Fibroblast of mammary gland (primary cell): ENCODE measurements at regions not wholly inside any gene's neighbourhood (a gene's known extent, or its start where the extent isn't known, plus 50 kb on each side); places are given as distances from the start of the nearest gene placed in this dataset.

Experiments
- DNase-seq: peaks from one replicate; pipeline ENCODE4 v3.0.0-alpha.2; 2010; ENCODE audit warnings: low read depth
- H3K4me3 ChIP-seq: 2 replicates; pipeline ENCODE4 v1.5.1; 2011; ENCODE audit warnings: low read depth, mild to moderate bottlenecking, low read length, moderate library complexity; ENCODE audit not compliant: control insufficient read depth
- TF ChIP-seq, protein P1 (sequence below): conservative IDR thresholded peaks from 2 replicates; pipeline ENCODE4 v1.5.1; 2011; ENCODE audit warnings: low read depth, low read length, inconsistent platforms; ENCODE audit not compliant: control insufficient read depth, insufficient read depth

DNA sequence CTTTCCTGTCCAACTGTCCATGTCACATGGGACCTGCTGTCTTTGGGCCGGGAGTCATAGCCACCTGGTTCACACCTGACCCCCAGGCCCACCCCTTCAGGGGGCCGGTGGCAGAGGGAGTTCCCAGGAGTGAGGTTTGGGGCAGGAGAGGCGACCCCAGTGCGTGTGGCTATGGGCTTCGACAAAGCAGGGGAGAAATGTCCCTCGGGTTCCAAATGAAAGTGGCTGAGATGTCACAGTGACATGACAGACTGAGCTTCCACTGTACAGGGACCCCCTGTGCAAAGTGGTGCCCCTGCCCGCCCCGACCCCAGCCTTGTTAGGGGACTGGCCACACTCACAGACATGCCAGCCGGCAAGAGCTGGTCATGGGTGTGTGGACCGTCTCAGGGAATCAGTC, 1297.0 kb downstream of the BRD1 start:
- H3K4me3 ChIP-seq, result no peak overlapping the region
- TF ChIP-seq, protein P1, sequence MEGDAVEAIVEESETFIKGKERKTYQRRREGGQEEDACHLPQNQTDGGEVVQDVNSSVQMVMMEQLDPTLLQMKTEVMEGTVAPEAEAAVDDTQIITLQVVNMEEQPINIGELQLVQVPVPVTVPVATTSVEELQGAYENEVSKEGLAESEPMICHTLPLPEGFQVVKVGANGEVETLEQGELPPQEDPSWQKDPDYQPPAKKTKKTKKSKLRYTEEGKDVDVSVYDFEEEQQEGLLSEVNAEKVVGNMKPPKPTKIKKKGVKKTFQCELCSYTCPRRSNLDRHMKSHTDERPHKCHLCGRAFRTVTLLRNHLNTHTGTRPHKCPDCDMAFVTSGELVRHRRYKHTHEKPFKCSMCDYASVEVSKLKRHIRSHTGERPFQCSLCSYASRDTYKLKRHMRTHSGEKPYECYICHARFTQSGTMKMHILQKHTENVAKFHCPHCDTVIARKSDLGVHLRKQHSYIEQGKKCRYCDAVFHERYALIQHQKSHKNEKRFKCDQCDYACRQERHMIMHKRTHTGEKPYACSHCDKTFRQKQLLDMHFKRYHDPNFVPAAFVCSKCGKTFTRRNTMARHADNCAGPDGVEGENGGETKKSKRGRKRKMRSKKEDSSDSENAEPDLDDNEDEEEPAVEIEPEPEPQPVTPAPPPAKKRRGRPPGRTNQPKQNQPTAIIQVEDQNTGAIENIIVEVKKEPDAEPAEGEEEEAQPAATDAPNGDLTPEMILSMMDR, result no peak

DNA sequence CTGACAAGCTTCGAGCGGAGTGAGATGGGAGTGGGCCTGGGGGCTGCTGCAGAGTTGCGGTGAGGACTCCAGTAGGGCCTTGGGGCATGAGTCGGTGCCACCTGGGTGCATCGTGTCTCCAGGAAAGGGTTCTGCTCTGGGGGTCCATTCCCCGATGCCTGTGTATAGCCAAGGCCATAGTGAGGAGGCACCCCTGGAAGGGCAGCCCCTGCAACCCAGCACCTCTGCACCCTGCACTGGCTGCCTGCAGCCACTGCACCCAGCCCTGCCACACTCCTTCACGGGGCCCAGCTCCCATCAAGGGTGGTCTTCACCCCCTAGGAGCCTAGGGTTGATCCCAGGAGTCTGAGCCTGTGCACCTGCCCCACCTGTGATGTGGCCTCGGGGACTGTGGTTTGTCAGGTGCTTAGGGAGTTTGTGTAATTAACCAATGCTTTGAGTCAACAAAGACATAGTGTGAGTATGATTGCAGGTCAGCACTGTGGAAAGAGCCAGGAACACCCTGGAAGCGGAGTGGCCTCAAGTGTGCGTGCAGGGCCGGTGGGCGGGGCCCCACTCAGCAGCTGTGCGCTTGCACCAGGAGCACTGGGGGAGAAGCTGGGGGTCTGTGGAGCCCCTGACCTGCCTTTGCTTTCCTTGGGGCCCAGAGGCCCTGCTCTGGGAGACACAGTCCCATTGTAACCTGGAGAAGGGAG, 1299.3 kb downstream of the BRD1 start:
- DNase-seq, result no peak
- H3K4me3 ChIP-seq, result no peak overlapping the region
- TF ChIP-seq, protein P1, result no peak

More for the DNA sequence above, 1297.0 kb downstream of the BRD1 start:
- DNase-seq, result no peak

DNA sequence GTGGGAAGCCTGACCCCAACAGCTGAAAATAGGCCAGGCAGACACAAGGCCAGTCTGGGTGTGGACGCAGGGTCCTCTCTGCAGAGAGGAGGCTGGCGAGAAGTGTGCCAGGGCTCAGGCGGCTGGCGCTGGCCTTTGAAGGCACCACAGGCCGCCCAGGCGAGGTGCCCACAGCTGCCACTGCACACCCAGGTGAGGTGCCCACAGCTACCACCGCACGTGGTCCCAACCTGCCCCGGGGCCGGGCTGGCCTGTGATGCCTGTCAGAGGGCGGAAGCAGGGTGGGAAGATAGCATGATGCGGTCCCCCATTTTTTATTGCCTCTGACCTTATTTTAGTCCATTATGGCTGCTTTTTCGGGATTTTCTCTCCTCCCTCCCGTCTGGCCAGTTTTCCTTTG, 1303.9 kb downstream of the BRD1 start:
- TF ChIP-seq, protein P1, result no peak
- H3K4me3 ChIP-seq, result no peak overlapping the region
- no peak for DNase-seq

DNA sequence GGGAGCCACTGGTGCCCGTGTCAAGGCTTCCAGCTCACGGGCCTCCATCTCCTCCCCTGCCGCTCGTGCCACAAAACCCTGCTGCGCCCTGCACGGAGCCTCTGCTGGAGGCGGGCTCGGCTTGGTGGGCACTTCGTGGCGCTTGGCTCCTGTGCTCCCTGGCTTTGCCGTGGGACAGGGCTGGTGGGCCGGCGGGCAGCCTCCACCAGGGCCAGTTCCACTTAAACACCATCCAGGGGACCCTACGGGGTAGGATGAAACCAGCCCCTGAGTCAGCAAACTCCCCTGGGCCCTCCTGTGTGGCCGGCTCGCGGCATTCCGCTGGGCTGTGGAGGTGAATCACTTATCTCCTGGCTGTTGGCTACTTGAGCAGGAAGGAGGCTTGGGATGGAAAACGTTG, 1304.6 kb downstream of the BRD1 start:
- H3K4me3 ChIP-seq, result no peak overlapping the region
- TF ChIP-seq, protein P1, result no peak
- DNase-seq, result no peak

DNA sequence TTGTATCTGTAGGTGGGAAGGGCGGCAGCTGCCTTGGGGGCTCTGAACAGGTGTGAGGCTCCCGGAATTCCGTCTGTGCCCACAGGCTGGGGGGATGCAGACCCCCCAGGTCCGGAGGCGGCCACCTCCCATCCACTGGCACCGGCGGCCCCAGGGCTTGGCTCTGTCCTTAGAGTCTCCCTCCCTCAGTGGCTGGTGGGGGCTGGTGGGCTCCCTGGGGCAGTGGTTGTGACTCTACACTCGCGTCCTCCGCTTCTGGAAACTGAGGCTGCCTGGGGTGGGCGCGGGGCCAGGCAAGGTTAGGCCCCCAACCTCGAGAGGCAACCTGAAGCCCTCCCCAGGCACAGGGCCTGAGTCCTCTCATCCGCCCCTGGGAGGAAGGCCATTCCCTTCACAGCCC, 1305.4 kb downstream of the BRD1 start:
- TF ChIP-seq, protein P1, result no peak
- H3K4me3 ChIP-seq, result no peak overlapping the region
- no peak for DNase-seq

DNA sequence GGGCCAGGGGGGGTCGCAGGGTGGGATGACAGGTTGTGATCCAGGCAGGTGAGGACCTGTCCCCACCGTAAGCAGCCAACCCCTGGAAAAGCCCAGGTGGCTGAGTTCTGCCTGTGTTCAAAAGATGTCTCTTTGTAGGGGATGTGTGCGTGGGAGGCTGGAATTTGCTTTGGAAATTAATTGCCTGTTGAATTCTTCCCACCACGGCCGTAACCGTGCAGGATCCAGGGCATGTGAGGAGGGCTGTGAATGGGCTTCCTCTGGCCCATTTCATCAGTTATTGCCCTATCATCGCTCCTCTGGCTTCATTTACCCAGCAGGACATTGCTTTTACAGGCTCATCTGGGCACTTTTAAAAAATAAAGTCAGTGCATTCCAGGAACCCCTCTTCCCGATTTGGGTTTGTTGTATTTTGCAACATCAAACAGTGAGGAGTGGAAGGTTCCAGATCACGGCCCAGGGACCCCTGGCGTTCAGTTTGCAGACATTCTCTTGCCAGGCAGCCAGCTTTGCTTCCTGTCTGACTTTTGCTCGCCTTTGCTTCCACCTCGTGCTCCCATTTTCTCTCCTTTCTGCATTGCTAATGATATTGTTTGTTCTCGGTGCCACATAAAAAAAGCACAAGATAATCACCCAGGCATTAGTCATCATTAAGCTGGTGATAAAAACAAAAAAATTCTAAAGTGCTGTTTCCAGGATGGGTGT, 1306.6 kb downstream of the BRD1 start:
- TF ChIP-seq, protein P1, result no peak
- DNase-seq, result no peak
- H3K4me3 ChIP-seq, result no peak overlapping the region
